ENCODE measurements at regions not wholly inside any gene's neighbourhood (a gene's known extent, or its start where the extent isn't known, plus 50 kb on each side); places are given as distances from the start of the nearest gene placed in this dataset.

GRCh38 chr18:47735041-47735702 is 195.3 kb downstream of the SMAD2 start:
- DNase-seq (no peak), ATAC-seq (ENCODE audit: poor library complexity) (no peak)
- Mint-ChIP-seq H3K4me1 (ENCODE audit: low read depth) (no peaks in the 10 kb centered on the region), H3K27me3 (peaks cover 54% of the 10 kb centered on the region), H3K27ac (no peak overlapping the region), H3K9me3 (no peaks in the 10 kb centered on the region), H3K36me3 (ENCODE audit: low read depth) (no peaks in the 10 kb centered on the region), H3K4me3 (no peak overlapping the region)
- POLR2A ChIA-PET, result no interaction called here
- TF ChIP-seq CTCF (IDR thresholded peaks at IDR 0.05), result no peak
- H3K27me3 ChIP-seq (ENCODE audit: control insufficient read depth in 1 of 2, insufficient read depth in 2 of 2, low read length in 2 of 2), result peaks cover 0 to 10% of the 10 kb centered on the region in 2 experiments
- no peaks in the 10 kb centered on the region for H3K36me3 ChIP-seq (ENCODE audit: insufficient read depth, low read length)
- H3K4me1 ChIP-seq (ENCODE audit: insufficient read depth, low read length), result no peaks in the 10 kb centered on the region
- peaks cover 0 to 16% of the 10 kb centered on the region in 2 experiments for H3K9me3 ChIP-seq (ENCODE audit: control insufficient read depth in 1 of 2, insufficient read depth in 1 of 2, low read length in 2 of 2)
- CTCF ChIA-PET, result no interaction called here
- intact Hi-C loops (cut with DNase I, micrococcal nuclease), result no loop called here
- H3K4me3 ChIP-seq (ENCODE audit: low read length), result no peak overlapping the region
- H3K27ac ChIP-seq (ENCODE audit: low read depth in 1 of 2, low read length in 2 of 2), result no peak overlapping the region

GRCh38 chr18:47731276-47731675 is 199.2 kb downstream of the SMAD2 start:
- H3K4me1 Mint-ChIP-seq (ENCODE audit: low read depth), result no peaks in the 10 kb centered on the region
- H3K27me3 Mint-ChIP-seq, result peaks cover 60% of the 10 kb centered on the region

GRCh38 chr18:47730795-47731194 is 199.7 kb downstream of the SMAD2 start:
- no peaks in the 10 kb centered on the region for H3K4me1 ChIP-seq (ENCODE audit: insufficient read depth, low read length)
- DNase-seq (no peak), ATAC-seq (ENCODE audit: poor library complexity) (no peak)
- H3K9me3 ChIP-seq (ENCODE audit: control insufficient read depth in 1 of 2, insufficient read depth in 1 of 2, low read length in 2 of 2), result peaks cover 0 to 7% of the 10 kb centered on the region in 2 experiments
- Mint-ChIP-seq H3K9me3 (no peaks in the 10 kb centered on the region), H3K4me1 (ENCODE audit: low read depth) (no peaks in the 10 kb centered on the region), H3K27ac (no peak overlapping the region), H3K27me3 (peaks cover 55% of the 10 kb centered on the region), H3K36me3 (ENCODE audit: low read depth) (no peaks in the 10 kb centered on the region), H3K4me3 (no peak overlapping the region)
- H3K36me3 ChIP-seq (ENCODE audit: insufficient read depth, low read length), result no peaks in the 10 kb centered on the region
- H3K27me3 ChIP-seq (ENCODE audit: control insufficient read depth in 1 of 2, insufficient read depth in 2 of 2, low read length in 2 of 2), result peaks cover 4 to 10% of the 10 kb centered on the region in 2 experiments
- H3K4me3 ChIP-seq (ENCODE audit: low read length), result no peak overlapping the region
- ChIA-PET CTCF (no interaction called here), POLR2A (no interaction called here)
- H3K27ac ChIP-seq (ENCODE audit: low read depth in 1 of 2, low read length in 2 of 2), result no peak overlapping the region
- intact Hi-C loops (cut with DNase I, micrococcal nuclease), result no loop called here
- no peak for TF ChIP-seq CTCF (IDR thresholded peaks at IDR 0.05)

More at GRCh38 chr18:47731276-47731675, 199.2 kb downstream of the SMAD2 start:
- intact Hi-C loops (cut with DNase I, micrococcal nuclease), result no loop called here
- no peak overlapping the region for H3K4me3 ChIP-seq (ENCODE audit: low read length)
- CTCF ChIA-PET, result no interaction called here
- no peaks in the 10 kb centered on the region for H3K36me3 ChIP-seq (ENCODE audit: insufficient read depth, low read length)
- H3K27ac ChIP-seq (ENCODE audit: low read depth in 1 of 2, low read length in 2 of 2), result no peak overlapping the region
- no peak for TF ChIP-seq CTCF (IDR thresholded peaks at IDR 0.05)
- POLR2A ChIA-PET, result no interaction called here
- no peak overlapping the region for H3K27ac Mint-ChIP-seq
- H3K4me3 Mint-ChIP-seq, result no peak overlapping the region
- peak in 1 of 14 experiments; percentile 16 for DNase-seq
- H3K9me3 ChIP-seq (ENCODE audit: control insufficient read depth in 1 of 2, insufficient read depth in 1 of 2, low read length in 2 of 2), result peaks cover 0 to 7% of the 10 kb centered on the region in 2 experiments
- no peaks in the 10 kb centered on the region for H3K36me3 Mint-ChIP-seq (ENCODE audit: low read depth)
- peaks cover 4 to 10% of the 10 kb centered on the region in 2 experiments for H3K27me3 ChIP-seq (ENCODE audit: control insufficient read depth in 1 of 2, insufficient read depth in 2 of 2, low read length in 2 of 2)
- no peak for ATAC-seq (ENCODE audit: poor library complexity)
- H3K9me3 Mint-ChIP-seq, result no peaks in the 10 kb centered on the region
- H3K4me1 ChIP-seq (ENCODE audit: insufficient read depth, low read length), result no peaks in the 10 kb centered on the region
